Esophagus muscularis mucosa (tissue), 3 donors: ENCODE measurements at regions not wholly inside any gene's neighbourhood (a gene's known extent, or its start where the extent isn't known, plus 50 kb on each side); places are given as distances from the start of the nearest gene placed in this dataset.

Experiments
- CTCF ChIP-seq, 3 experiments: fragments of 200-600 bp in 2 of 3; fragments of 450-650 bp in 1 of 3; sonication (generic) in 2 of 3; IDR thresholded peaks; one replicate each; pipeline ENCODE4 v1.5.1; 2017 to 2019; ENCODE audit warnings: antibody characterized with exemption in 3 of 3, mild to moderate bottlenecking in 2 of 3, moderate library complexity in 1 of 3
- POLR2A ChIP-seq: fragments of 450-650 bp; IDR thresholded peaks from one replicate; pipeline ENCODE4 v1.6.1; 2017; ENCODE audit warnings: antibody characterized with exemption, moderate library complexity, mild to moderate bottlenecking, low read depth

GRCh38 chr3:118578559-118578958 lies 456.1 kb downstream of the IGSF11 start:
- TF ChIP-seq POLR2A (no peak), CTCF (IDR thresholded peaks at IDR 0.05) (no peak)
